VCaP (cell line): ENCODE measurements at regions not wholly inside any gene's neighbourhood (a gene's known extent, or its start where the extent isn't known, plus 50 kb on each side); places are given as distances from the start of the nearest gene placed in this dataset.

Experiments used
- H3K27ac ChIP-seq: fragments of 450-650 bp; 2 replicates; pipeline ENCODE4 v1.5.1; 2017
- CTCF ChIP-seq: fragments of 450-650 bp; conservative IDR thresholded peaks from 2 replicates; pipeline ENCODE4 v1.5.1; 2017; ENCODE audit warnings: mild to moderate bottlenecking, moderate library complexity

GRCh38 chr7:52708846-52709245 lies 326.6 kb upstream of the POM121L12 start:
- no peak overlapping the region for H3K27ac ChIP-seq

GRCh38 chr7:52705768-52706167 lies 329.7 kb upstream of the POM121L12 start:
- no peak for TF ChIP-seq CTCF
- no peak overlapping the region for H3K27ac ChIP-seq

More at GRCh38 chr7:52708846-52709245, 326.6 kb upstream of the POM121L12 start:
- TF ChIP-seq CTCF = no peak

- H3K27ac ChIP-seq = no peak overlapping the region
- TF ChIP-seq CTCF = no peak
Measured at GRCh38 chr7:52700349-52700748, 335.1 kb upstream of the POM121L12 start.

GRCh38 chr7:52695973-52696595 lies 339.3 kb upstream of the POM121L12 start:
- no peak overlapping the region for H3K27ac ChIP-seq
- no peak for TF ChIP-seq CTCF

- TF ChIP-seq CTCF = no peak
Measured at GRCh38 chr7:52691257-52691656, 344.2 kb upstream of the POM121L12 start.

GRCh38 chr7:52689912-52690311 lies 345.5 kb upstream of the POM121L12 start:
- no peak overlapping the region for H3K27ac ChIP-seq
- no peak for TF ChIP-seq CTCF

More at GRCh38 chr7:52691257-52691656, 344.2 kb upstream of the POM121L12 start:
- no peak overlapping the region for H3K27ac ChIP-seq

- TF ChIP-seq CTCF = no peak
- no peak overlapping the region for H3K27ac ChIP-seq
Measured at GRCh38 chr7:52685333-52685732, 350.1 kb upstream of the POM121L12 start.
